ENCODE measurements at regions not wholly inside any gene's neighbourhood (a gene's known extent, or its start where the extent isn't known, plus 50 kb on each side); places are given as distances from the start of the nearest gene placed in this dataset.

DNA sequence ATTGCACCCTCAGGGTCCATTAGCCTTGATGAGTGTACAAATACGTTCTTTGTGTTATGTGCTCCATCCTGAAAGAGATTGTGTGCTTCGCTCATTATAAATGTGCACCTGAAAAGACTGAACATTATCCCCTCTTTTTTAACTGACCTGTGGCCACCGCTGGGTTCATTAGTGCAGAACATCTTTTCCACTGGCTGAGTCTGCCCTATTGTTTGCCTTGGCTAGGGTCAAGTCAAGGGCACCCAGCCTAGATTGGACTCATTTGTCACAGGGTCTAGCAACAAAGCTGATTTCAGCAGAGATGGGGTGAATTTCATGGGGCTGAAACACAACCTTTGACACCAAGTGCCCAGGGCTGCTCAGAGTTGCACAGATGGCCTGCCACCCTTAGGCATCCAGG is 764.1 kb upstream of the ARRDC3 start:
- TF ChIP-seq, protein P1, sequence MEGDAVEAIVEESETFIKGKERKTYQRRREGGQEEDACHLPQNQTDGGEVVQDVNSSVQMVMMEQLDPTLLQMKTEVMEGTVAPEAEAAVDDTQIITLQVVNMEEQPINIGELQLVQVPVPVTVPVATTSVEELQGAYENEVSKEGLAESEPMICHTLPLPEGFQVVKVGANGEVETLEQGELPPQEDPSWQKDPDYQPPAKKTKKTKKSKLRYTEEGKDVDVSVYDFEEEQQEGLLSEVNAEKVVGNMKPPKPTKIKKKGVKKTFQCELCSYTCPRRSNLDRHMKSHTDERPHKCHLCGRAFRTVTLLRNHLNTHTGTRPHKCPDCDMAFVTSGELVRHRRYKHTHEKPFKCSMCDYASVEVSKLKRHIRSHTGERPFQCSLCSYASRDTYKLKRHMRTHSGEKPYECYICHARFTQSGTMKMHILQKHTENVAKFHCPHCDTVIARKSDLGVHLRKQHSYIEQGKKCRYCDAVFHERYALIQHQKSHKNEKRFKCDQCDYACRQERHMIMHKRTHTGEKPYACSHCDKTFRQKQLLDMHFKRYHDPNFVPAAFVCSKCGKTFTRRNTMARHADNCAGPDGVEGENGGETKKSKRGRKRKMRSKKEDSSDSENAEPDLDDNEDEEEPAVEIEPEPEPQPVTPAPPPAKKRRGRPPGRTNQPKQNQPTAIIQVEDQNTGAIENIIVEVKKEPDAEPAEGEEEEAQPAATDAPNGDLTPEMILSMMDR (IDR thresholded peaks at IDR 0.05 in 4 of 5, conservative IDR thresholded peaks at IDR 0.05 in 1 of 5) = no peak
- no peak for TF ChIP-seq POLR2A (IDR thresholded peaks at IDR 0.05)
